Astrocyte (in vitro differentiated cells and primary cell): ENCODE measurements at regions not wholly inside any gene's neighbourhood (a gene's known extent, or its start where the extent isn't known, plus 50 kb on each side); places are given as distances from the start of the nearest gene placed in this dataset.

Experiments
- CTCF ChIP-seq: IDR thresholded peaks from 2 replicates; pipeline ENCODE4 v1.5.1; 2011; ENCODE audit warnings: low read depth, mild to moderate bottlenecking, inconsistent platforms, low read length, moderate library complexity; ENCODE audit not compliant: insufficient read depth
- EZH2 ChIP-seq: IDR thresholded peaks from 2 replicates; pipeline ENCODE4 v1.6.1; 2012; ENCODE audit warnings: mild to moderate bottlenecking, low read length, inconsistent platforms; ENCODE audit not compliant: insufficient read depth

- no peak for TF ChIP-seq CTCF
- no peak for TF ChIP-seq EZH2
Measured at GRCh38 chr6:112002307-112002706, 51.6 kb upstream of the CCN6 start.
